GM12875 (cell line): ENCODE measurements at regions not wholly inside any gene's neighbourhood (a gene's known extent, or its start where the extent isn't known, plus 50 kb on each side); places are given as distances from the start of the nearest gene placed in this dataset.

Experiments used
- H3K4me3 ChIP-seq: one replicate; pipeline ENCODE4 v1.5.1; 2011; ENCODE audit warnings: low read depth, low read length, control low read depth
- CTCF ChIP-seq: IDR thresholded peaks from 2 replicates; pipeline ENCODE4 v1.5.1; 2011; ENCODE audit warnings: low read depth, mild to moderate bottlenecking, control low read depth, inconsistent platforms, low read length, moderate library complexity, borderline replicate concordance; ENCODE audit not compliant: insufficient read depth

GRCh38 chr4:108301545-108302251 lies 133.0 kb upstream of the LEF1 start:
- no peak for TF ChIP-seq CTCF
- no peak overlapping the region for H3K4me3 ChIP-seq

- no peak overlapping the region for H3K4me3 ChIP-seq
- TF ChIP-seq CTCF: no peak
These were observed 128.9 kb upstream of the LEF1 start for GRCh38 chr4:108297605-108298004.

- TF ChIP-seq CTCF: no peak
- no peak overlapping the region for H3K4me3 ChIP-seq
These were observed 123.5 kb upstream of the LEF1 start for GRCh38 chr4:108292229-108292628.

GRCh38 chr4:108291137-108291536 lies 122.4 kb upstream of the LEF1 start:
- no peak overlapping the region for H3K4me3 ChIP-seq
- no peak for TF ChIP-seq CTCF

- H3K4me3 ChIP-seq: no peak overlapping the region
These were observed 119.2 kb upstream of the LEF1 start for GRCh38 chr4:108287834-108288413.

GRCh38 chr4:108280072-108280471 lies 111.3 kb upstream of the LEF1 start:
- no peak overlapping the region for H3K4me3 ChIP-seq
- no peak for TF ChIP-seq CTCF

More at GRCh38 chr4:108287834-108288413, 119.2 kb upstream of the LEF1 start:
- no peak for TF ChIP-seq CTCF

- no peak for TF ChIP-seq CTCF
- no peak overlapping the region for H3K4me3 ChIP-seq
These were observed 108.0 kb upstream of the LEF1 start for GRCh38 chr4:108276690-108277089.
